Stimulated activated CD4-positive, alpha-beta T cell treated with anti-CD3 and anti-CD28 coated beads, Interleukin-4, amount 100 ng/mL, for 4 hours (primary cell): ENCODE measurements at regions not wholly inside any gene's neighbourhood (a gene's known extent, or its start where the extent isn't known, plus 50 kb on each side); places are given as distances from the start of the nearest gene placed in this dataset.
A peak's percentile ranks its signal among the peaks of the same experiment; 100 is the strongest.

Experiments
- DNase-seq, 2 experiments: peaks; one replicate each; pipeline ENCODE4 v3.0.0-alpha.2; 2020

DNA sequence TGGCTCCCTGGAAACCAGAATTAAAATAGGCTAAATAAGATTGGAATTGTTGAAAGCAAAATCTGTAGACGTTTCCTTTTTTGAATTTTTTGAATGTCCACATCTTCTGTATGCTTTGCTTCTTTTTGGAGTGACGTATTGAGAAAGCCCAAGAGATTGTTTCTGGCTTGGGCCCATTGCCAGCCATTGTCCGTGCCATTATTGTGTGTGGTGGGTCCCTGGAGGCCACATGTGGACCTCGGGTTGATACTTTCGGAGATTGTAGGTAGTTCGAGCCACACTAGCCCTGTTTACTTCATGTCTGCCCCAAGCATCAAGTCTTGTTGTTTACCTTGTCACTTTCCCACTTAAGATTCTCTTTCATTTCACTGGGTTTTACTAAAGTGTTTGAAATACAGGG, 106.0 kb downstream of the PALM2AKAP2 start:
- no peak for DNase-seq

GRCh38 chr9:109886617-109887016, 106.6 kb downstream of the PALM2AKAP2 start:
- DNase-seq: no peak

- no peak for DNase-seq
Observed at GRCh38 chr9:109887079-109887478, 107.1 kb downstream of the PALM2AKAP2 start.

DNA sequence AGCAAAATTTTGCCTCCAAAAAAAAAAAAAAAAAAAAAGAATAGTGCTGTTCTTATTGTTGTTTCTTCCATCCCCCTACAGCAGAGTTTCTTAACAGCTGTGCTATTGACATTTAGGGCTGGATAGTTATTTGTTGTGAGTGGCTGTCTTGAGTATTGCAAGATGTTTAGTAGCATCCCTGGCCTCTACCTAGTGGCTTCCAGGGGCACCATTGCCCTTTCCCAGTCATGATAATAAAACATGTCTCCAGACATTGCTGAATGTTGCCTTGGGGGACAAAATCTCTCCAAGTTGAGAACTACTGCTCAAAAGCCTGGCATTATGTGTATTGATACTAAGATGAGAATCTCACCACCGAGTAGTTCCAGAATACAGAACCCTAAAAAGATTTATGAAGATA, 108.7 kb downstream of the PALM2AKAP2 start:
- no peak for DNase-seq

DNA sequence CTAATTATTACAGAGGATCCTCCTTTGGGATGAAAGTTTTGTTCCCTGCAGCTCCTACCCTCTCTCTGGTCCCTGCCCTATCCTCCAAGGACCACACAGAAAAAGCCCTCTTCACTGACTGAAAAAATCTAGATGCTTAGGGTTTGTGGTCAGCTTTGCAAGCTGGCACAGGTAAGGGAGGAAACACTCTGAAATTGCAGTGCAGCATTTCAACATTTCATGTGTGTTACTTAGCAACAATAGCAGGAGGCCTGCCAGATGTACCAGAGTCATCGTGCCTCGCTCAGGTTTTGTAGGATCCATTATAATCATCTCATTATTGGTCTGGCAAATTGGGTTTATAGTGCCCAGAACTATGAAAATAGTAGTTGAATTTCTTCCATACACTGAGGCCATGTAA, 109.5 kb downstream of the PALM2AKAP2 start:
- no peak for DNase-seq

GRCh38 chr9:109893241-109893640, 113.2 kb downstream of the PALM2AKAP2 start:
- DNase-seq: no peak

- DNase-seq: no peak
Observed at GRCh38 chr9:109894473-109894872, 114.5 kb downstream of the PALM2AKAP2 start.

DNA sequence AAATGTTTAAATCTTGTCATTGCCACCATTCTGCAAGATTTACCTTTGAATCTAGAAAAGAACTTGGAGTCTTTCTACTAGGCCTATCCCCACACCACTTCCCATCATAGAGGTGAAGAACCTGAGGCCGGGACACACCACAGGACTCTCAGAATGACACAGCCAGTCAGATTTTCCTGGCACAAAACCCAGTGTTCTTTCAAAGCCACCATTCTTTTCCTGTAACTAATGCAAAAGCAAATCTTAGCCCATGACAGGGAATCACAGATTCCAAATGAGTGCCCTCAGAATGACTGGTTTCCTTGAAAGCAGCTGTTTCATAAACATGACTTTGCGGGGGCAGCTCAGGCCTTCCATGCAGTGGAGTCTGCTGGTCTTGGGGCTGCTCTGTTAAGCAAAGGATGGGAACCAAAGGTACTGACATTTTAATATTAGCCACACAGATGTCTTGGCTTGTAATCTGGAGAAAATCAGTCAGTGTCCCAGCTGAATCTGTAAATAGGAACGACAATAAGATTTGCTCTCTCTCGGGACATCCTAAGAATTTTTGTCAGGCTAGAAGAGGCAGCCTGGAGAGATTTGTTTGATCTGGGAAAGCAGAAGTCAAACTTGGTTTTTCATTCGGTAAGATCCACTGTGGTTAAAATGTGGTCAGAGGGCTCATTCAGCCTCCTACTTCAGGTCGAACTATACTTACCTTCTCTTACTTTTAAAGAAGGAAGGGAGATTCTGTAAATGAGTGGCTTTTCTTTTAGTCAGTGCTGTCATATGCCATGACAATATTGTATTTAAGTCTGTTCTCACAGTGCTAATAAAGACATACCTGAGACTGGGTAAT, 115.1 kb downstream of the PALM2AKAP2 start:
- no peak for DNase-seq

GRCh38 chr9:109901201-109901600, 121.2 kb downstream of the PALM2AKAP2 start:
- no peak for DNase-seq

- DNase-seq: peak; percentile 23 to 54
Observed at GRCh38 chr9:109903515-109904138, 123.6 kb downstream of the PALM2AKAP2 start.

DNA sequence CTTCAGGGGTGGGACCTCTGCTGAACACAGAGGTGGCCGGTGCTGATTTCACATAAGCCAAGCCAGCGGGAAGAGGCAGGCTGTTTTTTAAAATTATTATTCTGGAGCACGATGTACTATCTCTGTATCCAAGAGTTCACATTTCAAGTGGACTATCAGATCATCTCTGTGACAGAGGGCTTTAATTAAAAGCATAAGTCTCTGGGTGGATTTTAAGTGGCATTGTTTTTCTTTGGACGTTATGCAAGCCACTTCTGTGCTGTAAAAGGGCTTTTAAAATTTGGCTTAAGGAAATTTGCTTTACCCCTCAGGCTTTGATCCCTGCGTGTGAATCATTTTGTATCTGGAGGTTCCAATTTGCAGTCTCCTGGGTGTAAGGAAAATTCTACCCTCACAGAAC, 124.7 kb downstream of the PALM2AKAP2 start:
- no peak for DNase-seq

DNA sequence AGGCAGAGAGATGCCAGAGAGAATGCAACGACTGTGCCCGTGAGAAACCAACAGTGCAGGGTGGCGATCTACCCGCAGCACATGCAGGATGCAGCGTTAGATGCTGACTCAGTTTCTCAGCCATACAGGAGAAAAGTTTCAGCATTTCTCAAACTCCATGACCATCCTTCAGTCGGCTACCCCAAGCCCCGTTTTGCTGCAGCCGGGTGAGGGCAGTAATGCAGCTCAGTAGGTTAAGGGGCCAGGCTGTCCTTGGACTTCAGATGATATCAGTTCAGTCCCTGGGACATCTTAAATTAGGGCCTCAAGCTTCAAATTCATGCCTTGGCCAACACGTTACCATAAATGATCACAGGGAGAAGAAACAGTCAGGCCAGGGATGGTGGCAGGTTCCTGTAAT, 125.5 kb downstream of the PALM2AKAP2 start:
- DNase-seq: no peak

- no peak for DNase-seq
Observed at GRCh38 chr9:109906766-109907382, 126.9 kb downstream of the PALM2AKAP2 start.

DNA sequence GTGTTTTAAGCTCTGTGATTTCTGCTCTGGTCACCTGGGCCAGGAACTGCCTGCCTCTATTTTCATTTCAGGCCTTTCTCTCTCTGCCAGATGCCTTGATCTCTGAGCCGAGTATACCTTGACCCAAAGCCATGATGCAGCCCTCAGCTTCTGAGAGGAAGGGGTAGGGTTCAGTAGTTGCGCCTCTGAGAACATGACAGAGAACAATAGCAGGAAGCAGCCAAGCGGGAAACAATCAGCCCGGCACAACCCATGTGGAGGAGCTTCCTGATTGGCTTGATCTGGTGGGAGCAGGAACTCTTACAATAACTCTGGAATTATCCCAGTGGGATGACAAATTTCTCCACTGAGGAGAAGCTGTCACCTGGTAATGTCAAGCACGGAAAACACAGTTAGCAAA, 127.4 kb downstream of the PALM2AKAP2 start:
- DNase-seq: no peak

DNA sequence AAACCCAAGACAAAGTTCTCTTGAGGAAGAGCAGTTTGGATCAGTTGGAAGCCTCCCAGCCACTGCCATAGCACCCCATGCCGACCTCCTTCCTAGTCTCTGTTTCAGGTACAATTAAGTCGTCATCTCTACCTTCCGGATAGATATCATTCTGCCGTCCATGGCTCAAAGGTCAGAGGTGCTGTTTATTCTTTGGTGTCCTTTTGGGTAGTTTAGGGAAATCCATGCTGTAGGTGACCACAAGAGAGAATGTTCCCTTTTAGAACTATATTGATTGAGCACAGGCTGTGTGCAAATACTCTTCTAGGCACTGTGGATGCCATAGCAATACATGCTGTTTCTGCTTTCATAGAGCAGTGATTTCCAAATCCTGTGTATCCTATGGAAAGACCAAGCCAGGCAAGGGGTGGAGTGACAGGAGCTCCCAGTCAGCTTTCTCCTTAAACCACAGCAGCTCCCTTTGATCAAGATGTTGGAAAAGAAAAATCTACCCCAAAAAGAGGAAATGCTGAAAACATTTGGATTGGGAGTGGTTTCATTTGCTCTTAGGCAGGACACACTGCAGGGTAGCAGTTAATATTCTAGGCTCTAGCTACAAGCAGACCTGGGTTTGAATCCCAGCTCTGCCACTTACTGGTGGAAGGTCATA, 127.9 kb downstream of the PALM2AKAP2 start:
- no peak for DNase-seq

- no peak for DNase-seq
Observed at GRCh38 chr9:109908459-109909390, 128.7 kb downstream of the PALM2AKAP2 start.

DNA sequence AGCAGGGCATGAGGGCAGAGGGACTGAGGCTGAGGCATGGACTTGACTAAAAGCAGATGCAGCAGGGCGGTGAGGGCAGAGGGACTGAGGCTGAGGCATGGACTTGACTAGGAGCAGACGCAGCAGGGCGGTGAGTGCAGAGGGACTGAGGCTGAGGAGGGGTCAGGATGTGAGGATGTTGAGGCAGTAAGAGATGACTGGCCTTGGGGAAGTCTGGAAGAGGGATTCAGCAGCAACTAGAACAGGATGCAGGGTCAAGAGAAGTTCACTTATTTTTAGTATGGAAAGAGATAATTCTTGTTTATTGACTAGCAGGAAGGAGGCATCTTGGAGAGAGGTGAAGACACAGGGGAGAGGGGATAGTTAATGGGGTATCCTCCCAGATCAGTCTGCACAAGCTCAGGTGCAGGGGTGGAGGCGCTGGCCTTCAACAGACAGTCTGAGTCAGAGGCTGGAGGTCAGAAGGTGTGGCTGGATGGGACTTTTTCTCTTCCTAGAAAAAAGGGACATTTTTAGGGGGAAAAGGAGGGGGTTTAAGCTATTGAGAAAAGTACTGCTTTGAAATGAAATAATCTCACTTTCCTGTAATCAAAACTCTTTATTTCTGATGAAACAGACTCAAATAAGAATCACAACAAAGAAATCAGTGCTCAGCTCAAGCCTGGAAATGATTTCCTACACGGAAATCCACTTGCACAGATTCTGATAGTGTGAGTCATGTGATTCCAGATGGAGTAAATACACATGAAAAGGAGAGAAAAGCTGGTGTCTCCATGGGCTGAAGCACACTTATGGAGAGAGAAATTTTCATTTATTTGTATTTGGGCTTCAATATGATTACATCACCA, 130.9 kb downstream of the PALM2AKAP2 start:
- DNase-seq: no peak

- no peak for DNase-seq
Observed at GRCh38 chr9:109912082-109912582, 132.1 kb downstream of the PALM2AKAP2 start.

DNA sequence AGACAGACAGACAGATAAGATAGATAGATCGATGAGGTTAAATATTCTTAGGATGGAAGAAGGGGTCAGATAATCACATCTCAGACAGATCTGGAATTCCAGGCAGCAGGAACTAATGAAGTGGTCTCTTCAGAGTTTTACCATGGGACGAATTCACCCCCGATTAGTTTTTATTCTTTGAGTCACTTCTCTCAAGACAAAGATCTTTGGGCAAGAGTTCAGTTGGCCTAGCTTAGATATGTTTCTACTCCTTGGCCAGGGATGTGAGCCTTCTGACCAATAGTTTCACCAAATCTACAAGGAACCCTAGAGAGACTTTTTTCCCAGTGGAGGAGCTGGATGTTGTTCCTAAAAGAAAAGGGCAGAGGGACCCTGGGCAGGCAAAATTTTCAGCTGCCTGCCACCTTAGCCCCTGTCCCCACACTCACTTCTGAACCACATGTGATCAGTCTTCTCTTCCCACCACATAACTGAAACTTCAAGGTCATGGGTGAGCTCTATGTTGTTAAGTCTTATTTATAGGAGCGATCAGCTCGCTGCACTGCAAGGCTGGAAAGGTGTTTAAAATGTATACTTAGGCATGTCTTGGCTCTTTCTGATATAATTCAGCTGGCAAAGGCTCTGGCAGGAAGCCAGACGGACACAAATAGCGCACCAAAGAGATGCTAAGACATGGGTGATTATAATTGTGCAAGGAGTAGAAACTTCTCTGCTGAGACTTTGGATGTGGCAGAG, 132.9 kb downstream of the PALM2AKAP2 start:
- DNase-seq: no peak

- DNase-seq: no peak
Observed at GRCh38 chr9:109913461-109913810, 133.4 kb downstream of the PALM2AKAP2 start.
